NCI-H524 treated with DMSO at 0.1 percent for 48 hours (cell line): ENCODE measurements at regions not wholly inside any gene's neighbourhood (a gene's known extent, or its start where the extent isn't known, plus 50 kb on each side); places are given as distances from the start of the nearest gene placed in this dataset.
"Not testable (repeated sequence)": the region's sequence is repeated elsewhere in the genome, so short reads cannot be mapped to it uniquely, and the experiment has no call there.

ENCODE experiments used
- DNase-seq: peaks from one replicate; lab custom pipeline; 2025; lab: John Stamatoyannopoulos, UW

GRCh38 chr13:69092615-69093322, 1014.9 kb upstream of the ATXN8OS start:
- no peak for DNase-seq

DNA sequence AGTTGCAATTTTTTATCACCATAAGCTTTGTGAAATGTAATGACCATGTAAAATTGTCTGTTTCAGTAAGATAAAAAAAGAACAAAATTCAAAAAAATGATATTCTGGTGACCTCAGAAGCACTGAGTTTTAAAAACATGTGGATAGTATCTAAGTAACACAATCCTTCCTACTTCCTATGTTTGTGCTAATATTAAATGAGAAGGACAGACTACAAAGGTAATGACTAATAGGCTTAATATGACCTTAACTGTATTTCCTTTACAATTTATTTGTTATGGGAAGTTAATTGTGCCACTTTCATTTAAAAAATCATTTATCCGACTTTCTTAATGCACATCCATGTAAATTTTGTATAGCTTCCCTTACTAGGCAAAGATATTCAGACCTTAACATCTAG, 1030.4 kb upstream of the ATXN8OS start:
- DNase-seq: no peak

DNA sequence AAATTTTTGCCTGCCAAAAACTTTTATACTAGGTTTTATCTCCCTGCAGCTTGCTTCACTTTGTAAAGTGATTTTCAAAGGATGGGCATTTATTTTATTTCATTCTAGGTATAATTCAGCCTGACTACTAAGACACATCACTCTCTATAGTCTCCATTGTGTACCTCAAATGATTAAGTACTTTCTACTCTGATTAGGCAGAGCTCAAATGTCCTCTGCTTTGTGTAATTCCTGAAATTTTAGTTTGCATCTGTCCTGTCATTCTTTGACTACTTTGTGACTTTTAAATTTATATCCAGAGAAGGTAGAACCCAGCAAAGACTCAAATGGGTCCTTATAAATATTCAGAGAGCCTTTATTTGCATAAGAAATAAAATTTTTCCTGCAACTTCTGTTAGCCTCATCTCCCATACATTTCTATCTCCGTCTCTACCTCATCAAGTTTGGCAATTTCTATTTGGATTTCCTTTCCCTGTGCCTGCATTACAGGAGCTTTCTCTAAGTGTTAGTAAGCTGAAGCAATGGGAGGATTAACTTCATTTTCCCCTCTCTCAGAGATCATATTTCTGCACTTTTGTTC, 1038.0 kb upstream of the ATXN8OS start:
- no peak for DNase-seq

DNA sequence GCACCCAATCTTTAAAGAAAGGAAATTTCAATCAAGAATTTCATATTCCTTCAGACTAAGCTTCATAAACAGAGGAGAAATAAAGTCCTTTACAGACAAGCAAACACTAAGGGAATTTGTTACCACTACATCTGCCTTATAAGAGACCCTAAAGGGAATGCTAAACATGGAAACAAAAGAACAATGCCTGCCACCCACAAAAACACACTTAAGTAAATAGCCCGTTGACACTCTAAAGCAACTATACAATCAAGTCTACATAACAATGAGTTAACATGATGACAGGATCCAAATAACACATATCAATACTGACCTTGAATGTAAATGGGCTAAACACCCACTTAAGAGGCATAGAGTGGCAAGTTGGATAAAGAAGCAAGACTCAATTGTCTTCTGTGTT, 1056.9 kb upstream of the ATXN8OS start:
- DNase-seq: no peak

- no peak for DNase-seq
These were observed 1063.0 kb upstream of the ATXN8OS start for GRCh38 chr13:69044629-69045028.

DNA sequence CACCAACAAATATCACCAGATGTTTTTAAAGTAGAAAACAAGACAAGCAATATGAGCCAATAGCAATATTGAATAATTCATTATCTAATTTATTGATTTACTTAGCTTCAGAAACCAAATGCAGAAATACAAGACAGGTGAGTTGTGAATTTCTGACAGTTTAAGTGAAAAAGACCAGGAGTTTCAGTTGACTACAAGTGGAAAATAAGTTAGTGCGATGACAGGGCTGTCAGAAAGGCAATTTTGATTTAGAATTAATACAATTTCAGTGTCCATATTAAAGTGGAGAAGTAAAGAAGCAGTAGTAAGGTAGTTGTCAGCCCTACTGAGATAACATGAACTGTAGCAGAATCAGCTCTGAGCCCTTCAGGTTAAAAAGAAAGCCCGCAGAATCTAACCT, 1066.7 kb upstream of the ATXN8OS start:
- DNase-seq: no peak

DNA sequence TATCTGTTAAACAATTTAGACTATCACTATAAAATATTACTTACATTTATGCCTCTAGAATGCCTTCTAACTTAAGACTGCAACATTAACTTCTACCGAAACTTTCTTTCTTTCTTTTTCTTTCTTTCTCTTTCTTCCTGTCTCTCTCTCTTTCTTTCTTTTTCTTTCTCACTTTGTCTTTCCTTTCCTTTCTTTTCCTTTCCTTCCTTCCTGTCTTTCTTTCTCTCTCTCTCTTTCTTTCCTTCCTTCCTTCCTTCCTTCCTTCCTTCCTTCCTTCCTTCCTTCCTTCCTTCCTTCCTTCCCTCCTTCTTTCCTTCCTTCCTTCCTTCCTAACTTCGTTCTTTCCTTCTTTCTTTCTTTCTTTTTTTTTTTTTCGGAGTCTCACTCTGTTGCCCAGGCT, 1071.9 kb upstream of the ATXN8OS start:
- DNase-seq: no peak

GRCh38 chr13:69028936-69029335, 1078.7 kb upstream of the ATXN8OS start:
- DNase-seq: no peak

- DNase-seq: no peak
These were observed 1087.5 kb upstream of the ATXN8OS start for GRCh38 chr13:69020120-69020519.

- not testable (repeated sequence) for DNase-seq
These were observed 1089.5 kb upstream of the ATXN8OS start for GRCh38 chr13:69018173-69018572.

DNA sequence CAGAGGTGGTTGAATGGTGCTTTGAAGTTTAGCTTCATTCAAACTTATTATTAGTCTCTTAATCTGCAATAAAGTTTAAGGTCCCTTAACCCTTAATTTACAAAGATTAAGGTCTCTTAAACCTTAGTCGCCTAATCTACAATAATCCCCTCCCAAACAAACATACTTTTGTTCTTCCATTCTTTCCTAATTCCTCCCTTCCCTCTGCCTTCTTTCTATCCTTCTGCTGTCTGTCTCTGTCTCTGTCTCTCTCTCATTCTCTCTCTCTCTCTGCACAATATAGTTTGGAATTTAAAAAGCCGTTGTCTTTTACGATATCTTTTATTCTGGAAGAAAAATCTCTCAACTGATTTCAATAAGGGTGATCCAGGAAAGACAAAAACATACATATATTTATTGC, 1096.8 kb upstream of the ATXN8OS start:
- no peak for DNase-seq

GRCh38 chr13:69008499-69008898, 1099.1 kb upstream of the ATXN8OS start:
- no peak for DNase-seq

- no peak for DNase-seq
These were observed 1109.6 kb upstream of the ATXN8OS start for GRCh38 chr13:68998056-68998455.

DNA sequence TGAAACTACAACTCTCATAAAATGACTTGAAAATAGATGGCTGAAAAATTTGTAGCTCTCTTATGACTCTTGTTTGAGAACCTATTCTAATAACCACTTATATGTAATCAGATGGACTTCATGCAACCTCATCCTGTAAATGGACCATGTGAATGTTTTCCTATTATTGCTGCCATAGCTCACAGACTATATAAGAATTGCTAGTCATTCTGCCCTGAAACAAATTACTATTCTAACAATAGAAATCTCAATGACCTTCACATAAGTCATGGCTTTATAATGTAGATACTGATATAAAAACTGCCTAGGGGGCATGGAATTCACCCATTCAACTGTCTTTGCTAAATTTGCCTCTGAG, 1111.0 kb upstream of the ATXN8OS start:
- no peak for DNase-seq

DNA sequence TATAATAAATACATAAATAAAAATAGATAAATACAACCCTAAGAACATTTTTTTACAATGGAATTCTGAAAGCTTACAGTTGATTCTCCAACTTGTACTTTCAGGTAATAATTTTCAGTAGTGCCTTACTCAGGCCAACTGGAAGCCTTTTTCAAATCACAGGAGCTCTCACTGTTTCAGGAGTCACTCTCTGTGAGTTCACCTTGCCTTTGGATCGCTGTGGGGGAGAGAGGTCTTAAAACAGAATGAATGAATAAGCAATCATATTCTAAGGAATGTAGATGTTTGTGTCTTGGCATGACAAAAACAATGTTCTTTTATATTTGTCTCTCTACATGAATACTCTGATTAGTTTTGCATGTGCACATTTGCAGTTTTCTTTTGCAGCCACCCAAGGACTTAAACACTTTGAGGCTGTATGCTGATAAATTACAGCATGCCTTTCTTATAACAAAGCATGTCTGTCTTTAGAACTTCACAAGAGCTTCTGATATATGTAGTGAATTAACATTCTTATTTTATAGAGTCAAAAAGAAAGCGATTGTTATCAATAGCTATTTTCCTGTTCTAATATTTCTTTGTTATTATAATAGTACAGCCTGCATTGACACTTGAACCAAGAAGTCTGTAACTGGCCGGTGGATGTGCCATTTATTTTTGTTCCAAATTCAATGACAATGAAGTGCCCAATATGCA, 1111.5 kb upstream of the ATXN8OS start:
- DNase-seq: no peak

DNA sequence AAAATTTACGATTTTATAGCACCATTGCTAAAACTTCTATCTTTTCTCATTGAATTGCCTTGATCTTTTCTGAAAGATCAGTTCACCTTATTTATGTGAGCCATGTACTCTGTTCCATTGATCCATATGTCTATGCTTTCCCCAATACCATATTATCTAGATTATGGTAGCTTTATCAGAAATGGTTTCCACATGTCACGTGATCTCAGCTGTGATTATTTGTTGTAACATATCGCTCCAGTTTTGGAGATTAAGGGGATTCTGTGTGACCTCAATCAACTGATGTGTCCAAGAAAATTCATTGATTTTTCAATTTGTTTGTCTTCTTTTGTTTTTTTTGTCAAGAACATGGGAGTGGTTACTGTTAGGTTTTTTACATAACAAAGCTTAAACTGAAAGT, 1114.5 kb upstream of the ATXN8OS start:
- no peak for DNase-seq

DNA sequence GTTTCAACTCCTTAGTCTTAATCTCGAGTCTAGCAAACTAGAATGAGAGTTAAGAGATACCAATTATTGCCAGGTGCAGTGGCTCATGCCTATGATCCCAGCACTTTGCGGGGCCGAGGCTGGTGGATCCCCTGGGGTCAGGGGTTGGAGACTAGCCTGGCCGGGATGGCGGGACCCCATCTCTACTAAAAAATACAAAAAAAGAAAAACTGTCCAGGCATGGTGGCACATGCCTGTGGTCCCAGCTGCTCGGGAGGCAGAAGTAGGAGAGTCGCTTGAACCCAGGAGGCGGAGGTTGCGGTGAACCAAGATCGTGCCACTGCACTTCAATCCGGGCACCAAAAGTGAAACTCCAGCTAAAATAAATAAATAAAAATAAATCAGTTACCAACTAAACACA, 1119.5 kb upstream of the ATXN8OS start:
- no peak for DNase-seq

DNA sequence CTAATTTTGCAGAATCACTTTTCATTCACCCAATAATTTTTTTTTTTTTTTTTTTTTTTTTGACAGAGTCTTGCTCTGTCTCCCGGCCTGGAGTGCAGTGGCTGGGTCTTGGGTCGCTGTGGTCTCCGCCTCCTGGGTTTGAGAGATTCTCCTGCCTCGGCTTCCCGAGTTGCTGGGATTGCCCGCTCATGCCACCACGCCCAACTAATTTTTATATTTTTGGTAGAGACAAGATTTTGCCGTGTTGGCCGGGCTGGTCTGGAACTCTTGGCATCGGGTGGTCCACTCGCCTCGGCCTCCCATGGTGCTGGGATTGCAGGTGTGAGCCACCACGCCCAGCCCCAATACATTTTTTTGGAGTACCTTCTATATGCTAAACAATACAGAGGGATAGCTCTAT, 1120.0 kb upstream of the ATXN8OS start:
- DNase-seq: no peak

DNA sequence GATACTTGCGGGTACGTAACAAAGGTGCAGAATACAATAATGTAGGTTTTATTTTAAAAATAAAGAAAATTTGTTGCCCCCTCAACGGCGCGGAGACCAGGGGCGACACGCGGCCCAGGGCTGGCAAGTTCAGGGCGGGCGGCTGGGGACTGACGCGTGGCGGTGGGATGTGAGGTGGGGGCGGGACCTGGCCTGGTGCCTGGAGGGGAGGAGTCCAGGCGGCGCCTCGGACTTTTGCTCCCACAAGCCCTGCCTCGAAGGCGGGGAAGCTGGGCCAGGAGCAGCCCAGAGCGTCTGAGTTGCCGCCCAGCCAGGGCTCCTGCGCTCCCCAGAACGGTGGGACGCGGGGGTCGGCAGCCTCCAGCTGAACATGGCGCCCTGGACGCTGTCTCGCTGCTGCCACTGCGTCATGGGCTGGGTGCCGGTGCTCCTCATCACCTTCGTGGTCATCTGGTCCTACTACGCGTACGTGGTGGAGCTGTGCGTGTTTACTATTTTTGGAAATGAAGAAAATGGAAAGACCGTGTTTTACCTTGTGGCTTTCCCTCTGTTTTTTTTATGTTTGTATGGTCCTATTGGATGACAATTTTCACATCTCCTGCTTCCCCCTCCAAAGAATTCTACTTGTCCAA, 1122.8 kb upstream of the ATXN8OS start:
- DNase-seq: no peak

DNA sequence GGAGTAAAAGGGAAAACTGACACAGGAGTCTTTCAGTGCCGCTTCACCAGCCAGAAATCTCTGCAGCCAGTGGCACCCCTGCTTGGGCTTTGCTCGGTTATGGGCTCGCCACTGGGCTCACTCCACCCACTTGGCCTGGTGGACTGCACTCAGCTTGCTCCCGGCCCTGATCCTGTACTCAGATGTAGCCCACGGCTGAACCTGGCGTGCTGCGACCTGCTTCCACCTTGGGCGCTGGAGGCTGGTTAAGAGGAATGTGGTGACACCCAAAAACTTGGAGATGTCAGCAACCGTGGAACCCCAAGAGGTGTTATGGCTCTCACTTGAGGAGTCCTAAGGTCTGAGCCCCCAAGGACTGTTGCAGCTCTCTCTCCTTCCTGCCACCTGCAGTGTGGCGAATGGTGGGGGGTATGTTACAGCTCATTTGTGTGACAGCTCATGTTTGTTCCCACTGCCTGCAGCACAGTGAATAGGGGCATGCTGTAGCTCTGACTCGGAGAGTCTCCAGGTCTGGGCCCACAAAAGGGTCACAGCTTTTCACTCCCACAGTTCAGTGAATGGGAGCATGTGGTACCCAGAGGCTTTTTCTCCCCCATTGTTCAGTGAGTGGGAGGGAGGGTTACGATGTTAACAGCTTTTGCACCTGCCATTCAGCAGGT, 1124.5 kb upstream of the ATXN8OS start:
- DNase-seq: no peak

DNA sequence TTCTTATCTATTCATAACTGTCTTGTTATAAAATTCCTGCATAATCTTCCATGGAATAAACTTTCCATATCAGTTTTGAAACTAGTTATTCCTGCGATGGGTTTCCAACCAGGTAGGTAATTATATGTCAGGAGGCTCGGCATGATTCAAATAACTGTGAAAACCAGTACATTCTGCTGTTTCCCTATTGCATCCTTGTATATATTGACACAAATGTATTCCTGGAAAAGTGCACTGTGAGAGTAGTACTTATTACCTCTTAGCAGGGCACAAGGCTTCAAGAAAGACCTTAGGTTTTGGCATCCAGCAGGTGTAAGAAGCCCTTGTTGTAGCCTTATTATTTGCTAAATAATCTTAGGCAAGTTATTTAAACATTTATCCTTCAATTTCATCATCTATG, 1131.3 kb upstream of the ATXN8OS start:
- DNase-seq: no peak

DNA sequence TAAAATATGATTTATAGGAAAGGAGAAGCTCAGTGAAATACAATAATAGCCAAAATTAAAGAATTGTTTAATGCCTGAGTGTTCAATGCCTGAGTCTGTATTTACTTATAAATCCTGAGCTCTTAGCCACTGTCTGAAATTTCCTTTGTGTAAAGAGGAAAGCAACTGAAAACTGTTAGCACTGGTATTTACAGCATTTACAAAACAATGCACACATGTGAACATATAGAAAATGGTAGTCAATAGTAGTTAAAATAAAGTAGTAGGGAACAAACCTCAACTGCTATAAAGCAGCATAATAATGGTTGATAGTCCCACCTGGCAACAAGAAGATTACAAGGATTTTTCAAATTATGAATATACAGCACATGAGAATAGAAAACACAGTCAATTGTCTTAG, 1137.1 kb upstream of the ATXN8OS start:
- DNase-seq: no peak

GRCh38 chr13:68948586-68948985, 1159.0 kb upstream of the ATXN8OS start:
- no peak for DNase-seq
